ENCODE measurements at regions not wholly inside any gene's neighbourhood (a gene's known extent, or its start where the extent isn't known, plus 50 kb on each side); places are given as distances from the start of the nearest gene placed in this dataset.

DNA sequence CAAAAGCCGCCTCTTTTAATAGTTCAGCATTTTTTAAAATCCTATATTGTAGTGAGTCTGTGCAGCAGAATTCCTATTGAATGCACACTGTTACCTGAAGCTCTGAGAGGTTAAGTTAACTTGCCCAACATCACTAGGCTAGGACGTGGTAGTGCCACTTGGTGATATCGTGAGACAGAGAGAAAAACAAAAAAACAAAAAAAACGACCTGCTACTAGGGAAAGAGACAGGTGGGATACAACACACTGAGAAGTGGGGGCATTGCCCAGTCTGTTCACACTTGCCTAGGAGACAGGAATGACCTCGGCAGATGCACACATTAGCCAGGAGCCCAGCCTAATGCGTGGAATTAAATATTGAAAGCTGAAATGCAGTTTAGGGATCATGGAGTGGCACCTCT is 129.7 kb upstream of the CCND2 start (continued):
- TF ChIP-seq ETV6 (conservative IDR thresholded peaks at IDR 0.05 in 1 of 2, IDR thresholded peaks at IDR 0.05 in 1 of 2; ENCODE audit: borderline replicate concordance in 1 of 2, low read depth in 1 of 2) = 0 out of 4 replicates have a peak, but pooled peaks of 1 of the 2 experiments have one; percentile 37
- TF ChIP-seq HDAC6 (IDR thresholded peaks at IDR 0.05; ENCODE audit: unreplicated experiment) = no peak

DNA sequence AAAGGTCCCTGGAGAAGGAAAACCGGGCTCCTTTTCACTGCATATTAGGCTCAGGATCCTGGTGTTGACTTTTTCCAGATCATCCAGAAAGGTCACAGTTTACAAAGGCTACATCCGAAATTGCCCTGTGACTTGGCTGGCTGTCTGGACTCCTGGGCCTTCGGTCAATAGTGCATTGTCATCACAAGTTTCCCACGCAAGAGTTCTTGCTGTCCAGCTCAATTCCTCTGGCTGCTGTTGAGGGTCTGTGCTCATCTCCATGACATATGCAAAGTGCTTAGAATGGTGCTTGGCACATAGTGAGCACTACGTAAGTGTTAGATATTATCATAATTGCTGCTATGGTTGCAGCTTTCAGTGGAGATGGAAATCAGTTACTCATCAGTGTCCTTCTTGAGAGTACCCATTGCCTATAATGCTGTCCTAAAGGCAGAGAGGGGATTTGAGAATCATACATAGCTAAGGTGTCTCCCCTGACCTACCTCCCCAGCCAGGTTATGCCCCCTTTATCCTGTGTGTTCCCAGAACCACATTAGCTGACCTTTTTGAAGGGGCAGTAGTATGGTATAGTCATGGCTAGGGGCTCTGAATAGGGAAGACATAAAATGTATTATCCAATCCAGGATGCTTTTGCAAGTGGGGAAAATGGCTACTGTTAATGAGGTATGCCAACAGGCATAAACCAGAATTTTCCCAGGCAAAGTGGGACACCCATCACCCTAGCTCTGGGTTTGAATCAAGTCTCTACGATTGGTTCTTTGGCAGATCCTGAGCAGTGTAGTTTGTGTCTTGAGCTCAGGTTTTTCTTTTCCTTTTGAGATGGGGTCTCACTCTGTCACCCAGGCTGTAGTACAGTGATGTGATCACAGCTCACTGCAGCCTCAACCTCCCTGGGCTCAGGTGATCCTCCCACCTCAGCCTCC is 132.0 kb upstream of the CCND2 start:
- in situ Hi-C loops (cut with MboI) (loop anchor here (10.0 kb wide), 1 partner anchor 133 kb away; the partner anchor contains the start of gene CCND2), intact Hi-C loops (cut with micrococcal nuclease; ENCODE audit: unreplicated experiment) (no loop called here)
- H3K4me3 ChIP-seq = no peak overlapping the region
- no TSS peak for BruUV-seq (replicated peaks)
- SMC1A ChIA-PET (ENCODE audit: uncharacterized antibody, unreplicated experiment) = interaction anchor here (0.6 to 19.0 kb wide), 14 partner anchors 7 to 132 kb away, joined by 3 to 395 read pairs (median 14); partner anchors contain the start of gene CCND2
- H3K79me2 ChIP-seq (ENCODE audit: control insufficient read depth, insufficient read depth, low read length) = no peaks in the 10 kb centered on the region
- FAIRE-seq (no peak), DNase-seq (ENCODE audit: low read depth, low spot score) (no peak), ATAC-seq (peak; percentile 54)
- CTCF ChIA-PET = interaction anchor here (0.7 to 16.4 kb wide), 11 partner anchors 13 to 269 kb away, joined by 3 to 256 read pairs (median 4); partner anchors contain the start of genes CCND2 and PARP11
- H3K9ac ChIP-seq (ENCODE audit: control insufficient read depth, insufficient read depth, low read length) = no peak overlapping the region
- POLR2A ChIA-PET = interaction anchor here (0.6 to 10.6 kb wide), 14 partner anchors 8 to 132 kb away, joined by 3 to 245 read pairs (median 8); partner anchors contain the start of gene CCND2
- H3K36me3 ChIP-seq (ENCODE audit: control insufficient read depth in 2 of 2, insufficient read depth in 2 of 2, low read length in 1 of 2) = no peaks in the 10 kb centered on the region
- no peaks in the 10 kb centered on the region for H4K20me1 ChIP-seq (ENCODE audit: control insufficient read depth, insufficient read depth)
- no peak overlapping the region for H3K4me2 ChIP-seq (ENCODE audit: control insufficient read depth, insufficient read depth)
- 67% methylated on average over 6 of the region's 6 CpGs for WGBS (ENCODE audit: insufficient coverage, insufficient replicate concordance, low lambda C conversion rate, missing lambda C conversion rate)
- RAD21 ChIA-PET (ENCODE audit: unreplicated experiment) = interaction anchor here (0.6 to 18.7 kb wide), 17 partner anchors 8 to 136 kb away, joined by 3 to 360 read pairs (median 9); partner anchors contain the start of gene CCND2
- no peak overlapping the region for H2AFZ ChIP-seq (ENCODE audit: control insufficient read depth, low read depth, low read length)
- no peaks in the 10 kb centered on the region for H3K27me3 ChIP-seq (replicated peaks in 1 of 2; ENCODE audit: control insufficient read depth in 2 of 2, insufficient read depth in 2 of 2, low read length in 1 of 2)
- peak overlapping the region; percentile 45; the same call in 1 of the 2 replicates for H3K27ac ChIP-seq (ENCODE audit: control insufficient read depth, insufficient read depth)
- no peaks in the 10 kb centered on the region for H3K9me3 ChIP-seq (replicated peaks; ENCODE audit: control insufficient read depth, insufficient read depth, low read length)
- peaks cover 69% of the 10 kb centered on the region for H3K4me1 ChIP-seq (ENCODE audit: control insufficient read depth, insufficient read depth, low read length)
- peak in 1 of 2 experiments; percentile 59; a peak in 2 of 4 replicates for TF ChIP-seq BHLHE40 (IDR thresholded peaks at IDR 0.05; ENCODE audit: borderline replicate concordance in 1 of 2, low read depth in 2 of 2, low read length in 1 of 2)
- TF ChIP-seq, protein P1, sequence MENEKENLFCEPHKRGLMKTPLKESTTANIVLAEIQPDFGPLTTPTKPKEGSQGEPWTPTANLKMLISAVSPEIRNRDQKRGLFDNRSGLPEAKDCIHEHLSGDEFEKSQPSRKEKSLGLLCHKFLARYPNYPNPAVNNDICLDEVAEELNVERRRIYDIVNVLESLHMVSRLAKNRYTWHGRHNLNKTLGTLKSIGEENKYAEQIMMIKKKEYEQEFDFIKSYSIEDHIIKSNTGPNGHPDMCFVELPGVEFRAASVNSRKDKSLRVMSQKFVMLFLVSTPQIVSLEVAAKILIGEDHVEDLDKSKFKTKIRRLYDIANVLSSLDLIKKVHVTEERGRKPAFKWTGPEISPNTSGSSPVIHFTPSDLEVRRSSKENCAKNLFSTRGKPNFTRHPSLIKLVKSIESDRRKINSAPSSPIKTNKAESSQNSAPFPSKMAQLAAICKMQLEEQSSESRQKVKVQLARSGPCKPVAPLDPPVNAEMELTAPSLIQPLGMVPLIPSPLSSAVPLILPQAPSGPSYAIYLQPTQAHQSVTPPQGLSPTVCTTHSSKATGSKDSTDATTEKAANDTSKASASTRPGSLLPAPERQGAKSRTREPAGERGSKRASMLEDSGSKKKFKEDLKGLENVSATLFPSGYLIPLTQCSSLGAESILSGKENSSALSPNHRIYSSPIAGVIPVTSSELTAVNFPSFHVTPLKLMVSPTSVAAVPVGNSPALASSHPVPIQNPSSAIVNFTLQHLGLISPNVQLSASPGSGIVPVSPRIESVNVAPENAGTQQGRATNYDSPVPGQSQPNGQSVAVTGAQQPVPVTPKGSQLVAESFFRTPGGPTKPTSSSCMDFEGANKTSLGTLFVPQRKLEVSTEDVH (IDR thresholded peaks at IDR 0.05; ENCODE audit: low read depth, partially characterized antibody) = no peak
- TF ChIP-seq NR2C1 (IDR thresholded peaks at IDR 0.05) = no peak
- no peak for TF ChIP-seq TCF7 (IDR thresholded peaks at IDR 0.05; ENCODE audit: borderline replicate concordance)
- TF ChIP-seq MEF2B (IDR thresholded peaks at IDR 0.05; ENCODE audit: partially characterized antibody, poor library complexity, severe bottlenecking) = no peak
- no peak for TF ChIP-seq SP1 (IDR thresholded peaks at IDR 0.05; ENCODE audit: low read depth, low read length)
- TF ChIP-seq CBX5 (IDR thresholded peaks at IDR 0.05; ENCODE audit: low read depth) = no peak
- TF ChIP-seq ETV6 (conservative IDR thresholded peaks at IDR 0.05 in 1 of 2, IDR thresholded peaks at IDR 0.05 in 1 of 2; ENCODE audit: borderline replicate concordance in 1 of 2, low read depth in 1 of 2) = no peak
- TF ChIP-seq KLF5 (IDR thresholded peaks at IDR 0.05; ENCODE audit: partially characterized antibody) = no peak
- no peak for TF ChIP-seq NFIC (IDR thresholded peaks at IDR 0.05; ENCODE audit: low read depth, low read length)
- TF ChIP-seq ZNF274 (IDR thresholded peaks at IDR 0.05; ENCODE audit: insufficient read depth, insufficient read length) = no peak
- TF ChIP-seq SUZ12 (IDR thresholded peaks at IDR 0.05; ENCODE audit: unreplicated experiment) = no peak
- no peak for TF ChIP-seq CREM (IDR thresholded peaks at IDR 0.05; ENCODE audit: low read depth)
- no peak for TF ChIP-seq MEF2A (IDR thresholded peaks at IDR 0.05; ENCODE audit: insufficient read depth, low read depth, low read length)
